DMS 273 (cell line): ENCODE measurements at regions not wholly inside any gene's neighbourhood (a gene's known extent, or its start where the extent isn't known, plus 50 kb on each side); places are given as distances from the start of the nearest gene placed in this dataset.
A peak's percentile ranks its signal among the peaks of the same experiment; 100 is the strongest.

Experiments
- DNase-seq: peaks from one replicate; lab custom pipeline; 2025; ENCODE audit not compliant: unreplicated experiment; lab: John Stamatoyannopoulos, UW

DNA sequence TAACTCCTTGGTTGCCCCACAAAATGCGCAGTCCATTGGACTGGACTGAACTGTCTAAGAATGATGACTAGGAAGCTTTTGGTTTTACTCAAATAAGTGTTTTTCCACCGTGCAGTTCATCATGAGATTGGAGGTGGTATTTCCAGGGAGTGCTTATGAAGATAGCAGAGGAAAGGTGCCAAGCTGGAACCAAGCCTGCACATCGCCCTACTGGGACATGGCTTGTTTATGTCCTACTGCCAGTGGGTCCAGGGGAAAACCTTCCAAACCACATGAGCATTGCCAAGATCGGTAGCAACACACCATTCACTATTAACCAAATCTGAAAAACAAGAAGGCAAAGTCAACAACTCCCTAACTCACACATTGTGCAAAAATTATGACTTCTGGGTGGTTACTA lies 54.7 kb upstream of the DSCAM start:
- no peak for DNase-seq

DNA sequence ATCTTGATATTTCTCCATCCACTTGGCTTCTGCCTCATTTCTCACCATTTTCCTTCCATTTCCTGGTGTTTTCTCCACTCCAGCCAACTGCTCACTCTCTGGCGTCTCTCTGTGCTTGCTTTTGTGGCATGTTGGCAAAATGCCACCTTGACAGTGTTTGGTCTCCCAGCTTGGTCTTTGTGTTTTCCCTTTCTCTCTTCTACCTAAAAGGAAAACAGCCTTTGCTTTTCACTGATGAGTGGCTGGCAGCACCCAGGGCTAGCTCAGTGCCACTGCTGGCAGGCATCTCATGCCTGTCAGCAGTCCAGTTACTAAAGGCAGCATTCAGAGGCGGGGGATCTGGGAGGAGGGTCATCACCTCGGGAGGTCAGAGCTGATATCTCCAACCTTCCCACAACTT lies 55.3 kb upstream of the DSCAM start:
- DNase-seq = peak; percentile 10

GRCh38 chr21:40902993-40903392 lies 56.0 kb upstream of the DSCAM start:
- DNase-seq = no peak

GRCh38 chr21:40905251-40905650 lies 58.3 kb upstream of the DSCAM start:
- no peak for DNase-seq

DNA sequence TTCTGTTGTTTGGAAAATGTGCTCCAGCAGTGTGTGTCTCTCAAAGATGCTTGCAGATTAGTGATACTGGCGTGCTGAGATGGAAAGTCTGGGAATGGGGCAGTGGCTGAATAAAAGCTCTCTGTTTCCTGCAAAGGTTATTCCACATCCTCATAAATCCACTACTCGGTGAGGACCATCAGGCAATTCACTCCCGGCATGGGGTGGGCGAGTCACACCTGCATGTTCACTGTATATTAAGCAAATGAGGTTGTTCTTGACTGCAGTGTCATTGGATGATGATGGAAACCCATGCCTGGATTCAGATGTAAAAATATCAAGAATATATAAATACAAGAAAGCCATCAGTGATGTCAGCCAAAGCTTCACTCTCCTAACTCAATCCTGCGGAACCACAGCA lies 65.4 kb upstream of the DSCAM start:
- DNase-seq = no peak

GRCh38 chr21:40915114-40915513 lies 68.2 kb upstream of the DSCAM start:
- DNase-seq = no peak

- DNase-seq = no peak
Observed at GRCh38 chr21:40923407-40923806, 76.4 kb upstream of the DSCAM start.

GRCh38 chr21:40923901-40924300 lies 76.9 kb upstream of the DSCAM start:
- DNase-seq = no peak

DNA sequence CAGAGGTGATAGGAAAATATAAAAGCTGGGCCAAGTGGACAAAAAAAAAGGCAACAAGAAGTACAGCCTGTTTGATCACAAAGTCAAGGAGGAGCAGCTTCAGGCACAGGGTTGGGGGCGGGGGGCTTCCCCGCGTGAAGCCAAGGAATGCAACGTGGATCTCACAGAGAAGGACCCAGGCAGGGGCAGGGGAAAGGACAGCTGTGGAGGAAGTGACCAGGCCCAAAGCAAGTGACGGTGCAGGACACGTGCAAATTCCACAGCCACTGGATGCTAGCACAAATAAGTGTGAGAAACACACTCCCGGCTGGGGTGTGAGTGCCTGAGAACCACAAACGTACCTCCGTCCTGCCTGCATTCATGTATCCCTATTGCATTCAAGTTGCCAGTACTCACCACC lies 77.7 kb upstream of the DSCAM start:
- no peak for DNase-seq

DNA sequence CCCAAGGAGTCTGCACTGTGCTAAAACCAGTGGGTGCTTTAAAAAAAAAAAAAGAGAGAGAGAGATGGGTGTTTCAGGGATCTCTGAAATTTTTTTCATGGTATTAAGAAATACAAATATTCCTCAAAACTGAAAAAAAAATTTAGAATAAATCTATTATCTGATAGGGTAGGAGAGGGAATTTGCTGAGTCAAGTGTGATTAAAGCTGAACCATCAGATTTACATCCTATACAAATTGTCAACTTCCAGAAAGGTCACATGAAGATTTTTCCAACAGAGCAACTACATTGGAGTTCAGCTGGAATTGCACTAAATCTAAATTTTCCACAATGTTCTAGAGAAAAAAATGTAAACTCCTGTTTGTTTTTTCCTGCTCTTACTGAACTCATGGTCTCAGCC lies 79.3 kb upstream of the DSCAM start:
- no peak for DNase-seq

DNA sequence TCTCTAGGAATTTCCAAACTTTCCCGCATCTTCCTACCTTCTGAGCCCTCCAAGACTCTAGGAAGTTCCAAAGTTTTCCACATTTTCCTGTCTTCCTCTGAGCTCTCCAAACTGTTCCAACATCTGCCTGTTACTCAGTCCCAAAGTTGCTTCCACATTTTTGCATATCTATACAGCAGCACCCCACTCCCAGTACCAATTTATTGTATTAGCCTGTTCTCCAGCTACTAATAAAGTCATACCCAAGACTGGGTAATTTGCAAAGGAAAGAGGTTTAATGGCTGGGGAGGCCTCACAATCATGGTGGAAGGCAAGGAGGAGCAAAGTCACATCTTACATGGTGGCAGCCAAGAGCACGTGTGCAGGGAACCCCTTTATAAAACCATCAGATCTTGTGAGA lies 82.9 kb upstream of the DSCAM start:
- DNase-seq = no peak

DNA sequence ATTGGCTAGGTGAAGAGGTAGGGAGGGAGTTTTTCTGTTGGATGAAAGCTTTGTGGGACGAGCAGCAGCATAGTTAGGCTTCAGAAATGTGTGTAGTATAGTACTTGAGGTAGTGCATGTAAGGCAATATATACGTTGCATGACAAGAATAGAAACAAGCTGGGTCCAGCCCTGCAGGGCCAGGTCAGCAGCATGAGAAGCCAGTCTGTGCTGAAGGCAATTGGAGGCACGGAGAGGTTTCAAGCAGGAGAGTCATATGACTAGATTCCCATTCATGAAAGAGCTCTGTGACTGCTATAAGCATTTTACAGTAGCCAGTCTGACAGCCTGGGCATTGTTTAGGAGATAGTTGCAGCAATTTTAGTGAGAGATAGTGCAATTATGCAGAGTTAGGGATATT lies 84.2 kb upstream of the DSCAM start:
- no peak for DNase-seq

DNA sequence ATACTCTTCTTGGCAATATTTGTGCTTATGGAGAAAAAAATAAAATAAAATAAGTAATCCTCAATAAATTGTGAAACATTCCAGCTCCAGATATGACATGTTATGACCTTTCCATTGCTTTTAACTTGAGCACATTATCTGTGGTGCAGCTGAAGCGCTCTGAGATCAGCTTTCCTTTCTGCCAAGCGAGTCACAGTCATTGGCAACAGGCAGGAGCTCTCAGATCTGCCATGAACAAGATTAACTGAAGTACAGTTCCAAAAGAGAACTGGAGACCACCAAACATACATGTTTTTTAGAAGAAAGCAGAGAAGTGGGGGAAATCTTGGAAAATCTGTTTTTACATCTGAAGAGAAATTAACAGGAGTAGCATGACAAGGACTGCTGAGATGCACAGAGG lies 89.2 kb upstream of the DSCAM start:
- DNase-seq = no peak

DNA sequence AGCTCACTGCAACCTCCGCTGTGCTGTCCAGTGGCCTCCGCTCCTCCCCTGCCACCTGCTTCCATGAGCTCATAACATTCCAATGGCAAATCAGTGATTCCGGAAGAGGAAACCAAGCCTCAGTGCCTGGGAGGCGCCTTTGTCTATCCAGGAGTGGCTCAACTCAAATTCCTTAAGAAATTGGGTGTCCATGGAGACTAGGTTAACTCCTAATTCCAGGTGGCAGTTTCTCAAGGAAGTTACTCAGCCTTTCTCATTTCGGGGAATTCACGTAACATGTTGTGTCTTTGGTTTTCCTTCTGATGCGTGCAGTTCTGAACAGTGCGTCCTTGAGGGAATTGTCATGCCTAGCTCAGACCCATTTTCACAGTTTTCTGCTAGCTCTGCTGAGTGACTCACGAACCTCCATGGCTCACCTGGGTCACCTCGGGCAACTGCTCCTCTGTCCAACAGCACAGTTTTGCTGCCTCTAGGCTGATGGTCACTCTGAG lies 89.9 kb upstream of the DSCAM start:
- DNase-seq = no peak

- DNase-seq = no peak
Observed at GRCh38 chr21:40938078-40938477, 91.1 kb upstream of the DSCAM start.

GRCh38 chr21:40938611-40939010 lies 91.7 kb upstream of the DSCAM start:
- DNase-seq = no peak

- DNase-seq = no peak
Observed at GRCh38 chr21:40947713-40948112, 100.8 kb upstream of the DSCAM start.

DNA sequence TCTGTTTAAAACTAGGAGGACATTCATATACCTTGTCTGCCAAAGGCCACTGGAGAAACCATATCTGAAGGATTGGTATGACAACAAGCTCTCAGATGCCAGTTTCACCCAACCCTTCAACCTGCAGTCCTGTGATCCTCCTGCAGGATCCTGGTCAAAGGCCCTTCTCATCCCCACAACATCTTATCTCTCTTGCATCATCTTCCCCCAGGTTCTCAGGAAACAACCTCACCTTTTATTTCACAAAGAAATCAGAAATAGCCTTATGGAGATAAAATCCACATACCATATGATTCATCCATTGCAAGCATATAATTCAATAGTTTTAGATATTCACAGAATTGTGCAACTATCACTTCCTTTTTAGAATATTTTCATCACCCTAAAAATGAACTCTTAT lies 104.0 kb upstream of the DSCAM start:
- DNase-seq = no peak

DNA sequence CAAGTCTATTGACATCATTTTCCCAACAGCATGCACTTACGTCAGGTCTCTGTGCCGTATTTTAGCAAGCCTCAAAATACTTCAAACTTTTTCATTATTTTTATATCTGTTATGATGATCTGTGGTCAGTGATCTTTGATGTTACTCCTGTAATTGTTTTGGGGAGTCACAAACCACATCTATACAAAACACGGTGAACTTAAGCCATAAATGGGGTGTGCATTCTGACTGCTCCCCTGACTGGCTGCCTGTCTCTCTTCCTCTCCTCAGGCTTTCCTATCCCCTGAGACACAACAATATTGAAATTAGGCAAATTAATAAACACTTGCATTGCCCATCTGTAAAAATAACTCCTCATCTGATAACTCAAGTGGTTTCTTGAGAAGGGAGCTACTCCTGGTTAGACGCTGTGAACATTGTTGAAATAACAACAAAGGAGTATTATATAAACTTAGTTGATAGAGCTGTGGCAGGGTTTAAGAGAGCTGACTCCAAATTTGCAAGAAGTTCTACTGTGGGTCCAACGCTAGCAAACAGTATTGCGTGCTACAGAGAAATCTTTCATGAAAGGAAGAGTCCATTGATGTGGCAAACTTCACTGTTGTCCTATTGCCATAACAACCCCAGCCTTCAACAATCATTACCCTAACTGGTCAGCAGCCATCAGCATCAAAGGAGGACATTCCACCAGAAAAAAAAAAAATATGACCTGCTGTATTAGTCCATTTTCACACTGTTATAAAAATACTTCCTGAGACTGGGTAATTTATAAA lies 105.8 kb upstream of the DSCAM start:
- DNase-seq = no peak

- no peak for DNase-seq
Observed at GRCh38 chr21:40964691-40965090, 117.7 kb upstream of the DSCAM start.

DNA sequence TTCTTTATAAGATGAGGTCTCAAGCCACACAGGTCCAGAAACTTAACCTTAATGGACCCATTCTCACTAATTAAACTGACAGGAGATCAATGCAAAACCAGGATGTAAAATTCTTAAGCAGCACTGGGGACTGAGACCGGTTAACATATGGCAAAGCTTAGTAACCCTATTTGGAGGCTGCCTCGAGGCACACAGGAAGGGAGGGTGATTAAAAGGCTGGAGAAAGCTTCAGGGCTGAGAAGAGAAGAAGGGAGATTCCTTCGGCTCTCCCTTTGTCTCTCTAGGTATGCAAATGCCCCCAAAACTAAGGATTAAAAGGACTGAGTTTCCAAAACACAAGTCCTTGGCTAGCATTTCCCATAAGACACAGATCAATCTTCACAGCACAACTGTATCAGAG lies 120.8 kb upstream of the DSCAM start:
- DNase-seq = no peak

DNA sequence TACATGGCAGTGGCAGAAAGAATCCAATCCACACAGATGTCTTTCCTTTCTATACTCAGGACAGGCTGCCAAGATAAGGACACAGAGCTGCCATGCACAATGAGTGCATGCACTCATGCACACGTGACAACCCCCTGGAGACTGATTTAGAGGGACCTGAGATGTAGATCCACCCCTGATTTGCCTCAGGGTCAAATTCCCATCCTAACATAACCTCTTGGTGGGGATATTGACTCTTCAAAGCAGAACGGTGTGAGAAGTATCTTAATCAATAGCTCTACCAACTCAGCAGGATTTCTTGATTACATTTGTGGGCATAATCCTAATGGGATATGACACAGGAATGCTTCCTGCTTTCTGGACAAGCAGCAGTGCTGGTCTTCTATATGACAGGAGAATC lies 125.2 kb upstream of the DSCAM start:
- no peak for DNase-seq
